K562 (cell line): ENCODE measurements at regions not wholly inside any gene's neighbourhood (a gene's known extent, or its start where the extent isn't known, plus 50 kb on each side); places are given as distances from the start of the nearest gene placed in this dataset.

Experiments used
- ATAC-seq: fragments of 200-7000 bp; cut with Tn5 transposase; 3 replicates; pipeline ENCODE4 v1.9.1; 2020; ENCODE audit warnings: moderate library complexity
- BruUV-seq: library from RNA; stranded (reverse); fragments of 400-500 nt; replicated peaks from 2 replicates; lab custom pipeline; 2021; lab: Mats Ljungman, UMichigan
- CTCF ChIA-PET: fragments of 300-600 bp; formaldehyde crosslinking; extraction: SDS; loops from one replicate; lab custom pipeline; 2021; ENCODE audit warnings: low intra/inter-chr PET ratio; lab: Yijun Ruan, JAX
- POLR2A ChIA-PET: fragments of 300-600, 350-650 bp; sonication (Branson Sonifier 250); formaldehyde crosslinking; extraction: SDS; loops from one replicate; lab custom pipeline; 2021; ENCODE audit warnings: antibody characterized with exemption, inconsistent platforms; lab: Yijun Ruan, JAX
- DNase-seq, 4 experiments: peaks; one replicate each; pipeline versions ENCODE4 v3.0.0 to v3.0.0-alpha.2; 2011 to 2018; ENCODE audit warnings: low spot score in 3 of 4, mixed read lengths in 3 of 4; ENCODE audit errors: extremely low read depth in 1 of 4
- FAIRE-seq: peaks from 2 replicates; lab custom pipeline; 2011; peaks lifted over from hg19 to GRCh38; lab: Jason Lieb, UNC
- H2AFZ ChIP-seq: 2 replicates; pipeline ENCODE4 v1.6.0; 2011; ENCODE audit warnings: low read depth, low read length, control low read depth, inconsistent platforms
- H3K27ac ChIP-seq: fragments of 200-600 bp; 3 replicates; pipeline ENCODE4 v1.8.0; 2011; ENCODE audit warnings: low read depth, mild to moderate bottlenecking, control low read depth, inconsistent platforms, low read length, moderate library complexity, mixed read lengths; ENCODE audit errors: extremely low read depth
- H3K27me3 ChIP-seq, 2 experiments: fragments of 300-600 bp in 1 of 2; 2 replicates in 1 of 2; 3 replicates in 1 of 2; pipeline versions ENCODE4 v1.6.0 to v1.8.0; 2011; ENCODE audit warnings: inconsistent platforms in 2 of 2, low read length in 2 of 2, mild to moderate bottlenecking in 1 of 2, mixed read lengths in 1 of 2, moderate library complexity in 1 of 2; ENCODE audit not compliant: control insufficient read depth in 2 of 2, insufficient read depth in 2 of 2
- H3K36me3 ChIP-seq: fragments of 300-600 bp; 3 replicates; pipeline ENCODE4 v1.8.0; 2011; ENCODE audit warnings: mild to moderate bottlenecking, low read length, inconsistent platforms; ENCODE audit not compliant: control insufficient read depth, insufficient read depth
- H3K4me1 ChIP-seq, 2 experiments: fragments of 200-600 bp in 1 of 2; replicated peaks in 1 of 2; 2 replicates in 1 of 2; 3 replicates in 1 of 2; pipeline versions ENCODE4 v1.5.1 to v1.8.0; 2011; ENCODE audit warnings: inconsistent platforms in 2 of 2, low read length in 2 of 2, mild to moderate bottlenecking in 1 of 2, mixed read lengths in 1 of 2, moderate library complexity in 1 of 2; ENCODE audit not compliant: control insufficient read depth in 2 of 2, insufficient read depth in 2 of 2
- H3K4me2 ChIP-seq: 2 replicates; pipeline ENCODE4 v1.6.1; 2011; ENCODE audit warnings: low read length, control low read depth, inconsistent platforms, mixed read lengths; ENCODE audit not compliant: insufficient read depth
- H3K4me3 ChIP-seq: fragments of 200-600 bp; sonication (generic), shearing (Covaris generic); 2 replicates; pipeline ENCODE4 v1.5.1; 2016; ENCODE audit warnings: control low read depth, inconsistent platforms
- H3K79me2 ChIP-seq: fragments of 200-600 bp; 3 replicates; pipeline ENCODE4 v1.8.0; 2011; ENCODE audit warnings: low read length, inconsistent platforms; ENCODE audit not compliant: control insufficient read depth, insufficient read depth
- H3K9ac ChIP-seq, 2 experiments: 2 replicates each; pipeline versions ENCODE4 v1.6.0 to v1.6.1; 2011; ENCODE audit warnings: low read depth in 2 of 2, low read length in 2 of 2, control low read depth in 1 of 2, inconsistent platforms in 1 of 2, mild to moderate bottlenecking in 1 of 2, mixed read lengths in 1 of 2; ENCODE audit not compliant: insufficient read depth in 1 of 2
- H3K9me1 ChIP-seq: one replicate; pipeline ENCODE4 v1.6.0; 2011; ENCODE audit warnings: inconsistent platforms, mild to moderate bottlenecking, low read length, moderate library complexity; ENCODE audit not compliant: control insufficient read depth, insufficient read depth
- H3K9me3 ChIP-seq: replicated peaks from 2 replicates; pipeline ENCODE4 v1.5.1; 2011; ENCODE audit warnings: low read depth, low read length, inconsistent platforms; ENCODE audit not compliant: control insufficient read depth, insufficient read depth
- H4K20me1 ChIP-seq: replicated peaks from 2 replicates; pipeline ENCODE4 v1.6.1; 2011; ENCODE audit warnings: low read length, inconsistent platforms, mixed read lengths; ENCODE audit not compliant: control insufficient read depth, insufficient read depth
- CXXC5 ChIP-seq: fragments of 250-450 bp; sonication (Bioruptor Pico); IDR thresholded peaks from 2 replicates; pipeline ENCODE4 v1.8.0; 2022; ENCODE audit warnings: inconsistent platforms, mild to moderate bottlenecking, moderate library complexity
- FOXA3 ChIP-seq, 2 experiments: fragments of 450-650 bp in 1 of 2; sonication (generic) in 1 of 2; formaldehyde crosslinking; IDR thresholded peaks in 1 of 2; conservative IDR thresholded peaks in 1 of 2; 2 replicates each; pipeline versions ENCODE4 v1.4.0 to v1.8.0; 2020 to 2022; ENCODE audit warnings: mild to moderate bottlenecking in 2 of 2, missing genetic modification reagents in 1 of 2
- MEF2D ChIP-seq: conservative IDR thresholded peaks from 2 replicates; pipeline ENCODE4 v1.6.1; 2016; ENCODE audit warnings: low read depth, missing genetic modification characterization, missing compliant biosample characterization
- NR1H2 ChIP-seq: sonication (generic); formaldehyde crosslinking; IDR thresholded peaks from 2 replicates; pipeline ENCODE4 v1.4.0; 2020; ENCODE audit warnings: mild to moderate bottlenecking, missing genetic modification reagents
- OTX1 ChIP-seq: fragments of 450-650 bp; formaldehyde crosslinking; IDR thresholded peaks from 2 replicates; pipeline ENCODE4 v1.4.0; 2022; ENCODE audit warnings: mild to moderate bottlenecking
- POLR3G ChIP-seq: IDR thresholded peaks from 2 replicates; pipeline ENCODE4 v1.6.1; 2011; ENCODE audit not compliant: insufficient read length, insufficient replicate concordance; ENCODE audit errors: extremely low read depth
- ZBTB5 ChIP-seq: fragments of 450-650 bp; IDR thresholded peaks from 2 replicates; pipeline ENCODE4 v1.6.1; 2017; ENCODE audit warnings: antibody characterized with exemption
- ZNF175 ChIP-seq: fragments of 200-800 bp; sonication (Bioruptor generic); IDR thresholded peaks from 2 replicates; pipeline ENCODE4 v1.6.1; 2016; ENCODE audit warnings: low read depth, mild to moderate bottlenecking, missing genetic modification characterization, missing compliant biosample characterization
- ZNF75A ChIP-seq: fragments of 450-650 bp; formaldehyde crosslinking; IDR thresholded peaks from 2 replicates; pipeline ENCODE4 v1.4.0; 2020; ENCODE audit warnings: mild to moderate bottlenecking
- whole genome bisulfite sequencing: fragments of 100-300 bp; shearing (Covaris generic); methylation state at CpG from one replicate; pipeline ENCODE4 v1.1.6; 2016; ENCODE audit warnings: low coverage, mixed read lengths; ENCODE audit not compliant: insufficient coverage; ENCODE audit errors: missing lambda C conversion rate; 5-methylcytosine and 5-hydroxymethylcytosine counted together
- in situ Hi-C: fragments of 300-500 bp; cut with MboI; formaldehyde crosslinking; loops from 4 replicates; pipeline ENCODE4 v1.15.0; 2018; ENCODE audit warnings: inconsistent platforms, mixed read lengths
- intact Hi-C: fragments of 100-400 bp; cut with micrococcal nuclease; formaldehyde crosslinking; loops from 2 replicates; pipeline ENCODE4 v1.14.2; 2022
- TF ChIP-seq, protein P1 (sequence below): fragments of 450-650 bp; formaldehyde crosslinking; IDR thresholded peaks from 2 replicates; pipeline ENCODE4 v1.4.0; 2022; ENCODE audit warnings: mild to moderate bottlenecking, moderate library complexity
- TF ChIP-seq, protein P2 (sequence below), 2 experiments: fragments of 450-650 bp; IDR thresholded peaks; 2 replicates each; pipeline ENCODE4 v1.6.1; 2016; ENCODE audit warnings: mild to moderate bottlenecking in 2 of 2, borderline replicate concordance in 1 of 2, low read depth in 1 of 2, moderate library complexity in 1 of 2

GRCh38 chr11:95650276-95650675 lies 139.3 kb downstream of the FAM76B start:
- H3K9me3 ChIP-seq: no peaks in the 10 kb centered on the region
- WGBS: 38% methylated on average over 1 of the region's 1 CpG
- H3K4me1 ChIP-seq: peaks cover 0 to 11% of the 10 kb centered on the region in 2 experiments; a peak in 3 of 5 replicates
- no TSS peak for BruUV-seq
- H2AFZ ChIP-seq: peak overlapping the region; percentile 37; the same call in 1 of the 2 replicates
- no peaks in the 10 kb centered on the region for H3K36me3 ChIP-seq
- H3K4me2 ChIP-seq: no peak overlapping the region
- no peak overlapping the region for H3K27ac ChIP-seq
- ATAC-seq (no peak), DNase-seq (no peak), FAIRE-seq (no peak)
- H3K9ac ChIP-seq: no peak overlapping the region
- no peaks in the 10 kb centered on the region for H3K9me1 ChIP-seq
- no peaks in the 10 kb centered on the region for H3K27me3 ChIP-seq
- in situ Hi-C loops (no loop called here), intact Hi-C loops (no loop called here)
- no peaks in the 10 kb centered on the region for H4K20me1 ChIP-seq
- no peak overlapping the region for H3K4me3 ChIP-seq
- no peaks in the 10 kb centered on the region for H3K79me2 ChIP-seq
- POLR2A ChIA-PET: interaction anchor here (0.7 kb wide), 1 partner anchor 8 kb away, joined by 3 read pairs; no protein-coding TSS in a partner anchor
- CTCF ChIA-PET: no interaction called here
- TF ChIP-seq ZBTB5 (no peak), POLR3G (no peak), MEF2D (no peak), FOXA3 (CRISPR knock-in tag; conservative IDR thresholded peaks at IDR 0.05 in 1 of 2, IDR thresholded peaks at IDR 0.05 in 1 of 2) (peak in 1 of 2 experiments; percentile 38; a peak in 1 of 4 replicates), ZNF75A (0 out of 2 replicates have a peak, but pooled peaks have one; percentile 43), ZNF175 (no peak), NR1H2 (no peak), OTX1 (0 out of 2 replicates have a peak, but pooled peaks have one; percentile 40), CXXC5 (CRISPR knock-in tag) (0 out of 2 replicates have a peak, but pooled peaks have one; percentile 13)
- TF ChIP-seq, protein P1, sequence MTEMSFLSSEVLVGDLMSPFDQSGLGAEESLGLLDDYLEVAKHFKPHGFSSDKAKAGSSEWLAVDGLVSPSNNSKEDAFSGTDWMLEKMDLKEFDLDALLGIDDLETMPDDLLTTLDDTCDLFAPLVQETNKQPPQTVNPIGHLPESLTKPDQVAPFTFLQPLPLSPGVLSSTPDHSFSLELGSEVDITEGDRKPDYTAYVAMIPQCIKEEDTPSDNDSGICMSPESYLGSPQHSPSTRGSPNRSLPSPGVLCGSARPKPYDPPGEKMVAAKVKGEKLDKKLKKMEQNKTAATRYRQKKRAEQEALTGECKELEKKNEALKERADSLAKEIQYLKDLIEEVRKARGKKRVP (CRISPR knock-in tag): no peak
- TF ChIP-seq, protein P2, sequence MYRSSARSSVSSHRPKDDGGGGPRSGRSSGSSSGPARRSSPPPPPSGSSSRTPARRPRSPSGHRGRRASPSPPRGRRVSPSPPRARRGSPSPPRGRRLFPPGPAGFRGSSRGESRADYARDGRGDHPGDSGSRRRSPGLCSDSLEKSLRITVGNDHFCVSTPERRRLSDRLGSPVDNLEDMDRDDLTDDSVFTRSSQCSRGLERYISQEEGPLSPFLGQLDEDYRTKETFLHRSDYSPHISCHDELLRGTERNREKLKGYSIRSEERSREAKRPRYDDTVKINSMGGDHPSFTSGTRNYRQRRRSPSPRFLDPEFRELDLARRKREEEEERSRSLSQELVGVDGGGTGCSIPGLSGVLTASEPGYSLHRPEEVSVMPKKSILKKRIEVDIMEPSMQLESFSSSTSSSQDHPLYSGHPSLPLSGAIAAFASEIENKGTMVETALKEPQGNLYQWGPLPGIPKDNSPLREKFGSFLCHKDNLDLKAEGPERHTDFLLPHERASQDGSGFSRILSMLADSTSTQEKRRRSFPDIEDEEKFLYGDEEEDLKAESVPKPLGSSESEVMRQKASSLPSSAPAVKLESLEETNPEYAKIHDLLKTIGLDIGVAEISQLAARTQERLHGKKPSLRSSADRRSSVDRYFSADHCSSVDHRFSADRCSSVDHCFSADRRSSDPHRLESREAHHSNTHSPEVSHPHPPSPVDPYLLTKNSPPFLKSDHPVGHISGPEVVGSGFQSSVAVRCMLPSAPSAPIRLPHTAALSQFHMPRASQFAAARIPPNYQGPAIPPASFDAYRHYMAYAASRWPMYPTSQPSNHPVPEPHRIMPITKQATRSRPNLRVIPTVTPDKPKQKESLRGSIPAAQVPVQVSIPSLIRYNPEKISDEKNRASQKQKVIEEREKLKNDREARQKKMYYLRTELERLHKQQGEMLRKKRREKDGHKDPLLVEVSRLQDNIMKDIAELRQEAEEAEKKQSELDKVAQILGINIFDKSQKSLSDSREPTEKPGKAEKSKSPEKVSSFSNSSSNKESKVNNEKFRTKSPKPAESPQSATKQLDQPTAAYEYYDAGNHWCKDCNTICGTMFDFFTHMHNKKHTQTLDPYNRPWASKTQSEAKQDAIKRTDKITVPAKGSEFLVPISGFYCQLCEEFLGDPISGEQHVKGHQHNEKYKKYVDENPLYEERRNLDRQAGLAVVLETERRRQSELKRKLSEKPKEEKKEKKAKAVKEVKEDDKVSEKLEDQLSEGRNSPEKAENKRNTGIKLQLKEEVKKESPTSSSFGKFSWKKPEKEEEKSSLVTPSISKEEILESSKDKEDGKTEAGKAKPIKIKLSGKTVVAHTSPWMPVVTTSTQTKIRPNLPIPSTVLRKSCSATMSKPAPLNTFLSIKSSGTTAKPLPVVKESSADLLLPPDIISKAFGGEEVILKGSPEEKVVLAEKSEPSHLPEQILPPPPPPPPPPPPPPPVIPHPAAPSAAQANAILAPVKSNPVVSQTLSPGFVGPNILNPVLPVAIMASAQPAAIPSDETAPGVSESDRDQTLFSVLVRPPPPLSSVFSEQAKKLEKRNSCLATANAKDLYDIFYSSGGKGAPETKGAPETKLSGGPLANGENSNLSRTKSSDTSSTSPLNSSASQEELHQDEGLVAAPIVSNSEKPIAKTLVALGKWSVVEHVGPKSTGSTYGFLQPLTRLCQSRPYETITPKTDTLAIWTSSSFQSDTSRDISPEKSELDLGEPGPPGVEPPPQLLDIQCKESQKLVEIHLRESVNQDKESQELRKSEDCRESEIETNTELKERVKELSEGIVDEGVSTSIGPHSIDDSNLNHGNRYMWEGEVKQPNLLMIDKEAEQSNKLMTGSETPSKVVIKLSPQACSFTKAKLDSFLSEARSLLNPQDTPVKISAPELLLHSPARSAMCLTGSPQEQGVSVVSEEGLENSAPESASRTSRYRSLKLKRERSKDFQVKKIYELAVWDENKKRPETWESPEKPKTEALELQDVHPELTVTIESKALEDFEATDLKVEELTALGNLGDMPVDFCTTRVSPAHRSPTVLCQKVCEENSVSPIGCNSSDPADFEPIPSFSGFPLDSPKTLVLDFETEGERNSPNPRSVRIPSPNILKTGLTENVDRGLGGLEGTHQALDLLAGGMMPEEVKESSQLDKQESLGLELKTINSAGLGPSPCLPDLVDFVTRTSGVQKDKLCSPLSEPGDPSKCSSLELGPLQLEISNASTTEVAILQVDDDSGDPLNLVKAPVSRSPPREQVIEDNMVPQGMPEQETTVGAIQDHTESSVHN (IDR thresholded peaks at IDR 0.05; ENCODE audit: borderline replicate concordance in 1 of 2, low read depth in 1 of 2): no peak
